ENCODE measurements at regions not wholly inside any gene's neighbourhood (a gene's known extent, or its start where the extent isn't known, plus 50 kb on each side); places are given as distances from the start of the nearest gene placed in this dataset.
"Not testable (repeated sequence)": the region's sequence is repeated elsewhere in the genome, so short reads cannot be mapped to it uniquely, and the experiment has no call there.

DNA sequence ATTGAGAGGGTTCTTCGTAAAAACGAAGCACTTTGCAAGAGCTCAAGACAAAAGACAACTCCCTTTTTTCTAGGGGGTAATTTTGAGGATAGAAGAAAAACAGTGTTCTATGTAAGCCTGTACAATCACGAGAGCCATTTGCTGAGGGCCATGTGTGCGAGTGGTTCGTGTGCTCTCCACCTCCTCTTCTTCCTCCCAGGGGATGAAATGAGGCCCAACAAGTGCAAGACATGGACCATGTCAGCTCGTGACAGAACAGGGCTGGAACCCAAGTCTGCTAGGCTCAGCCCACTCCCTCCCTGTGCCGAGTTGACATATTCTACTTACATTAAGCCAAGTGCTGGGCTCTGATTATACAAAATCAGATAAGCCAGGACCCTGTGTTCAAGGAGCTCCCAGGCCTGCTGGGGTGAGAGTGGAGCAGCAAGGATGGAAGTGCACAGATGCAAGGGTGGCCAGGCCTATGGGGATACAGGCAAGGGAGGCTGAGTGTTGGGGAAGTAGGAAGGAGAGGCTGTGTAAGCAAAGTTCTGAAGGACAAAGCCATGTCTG, 97.9 kb upstream of the MSX2 start:
- Histone ChIP-seq H3K4me3 (no peak overlapping the region), H4K20me1 (no peaks in the 10 kb centered on the region), H3K27me3 (no peaks in the 10 kb centered on the region), H3K4me1 (peaks cover 0 to 8% (median 0%) of the 10 kb centered on the region in 10 experiments; a peak in 2 of 20 replicates), H3K9me3 (replicated peaks in 1 of 11) (no peaks in the 10 kb centered on the region), H3K36me3 (no peaks in the 10 kb centered on the region), H3K27ac (no peak overlapping the region), H3K9ac (no peak overlapping the region), H3K4me2 (peak overlapping the region in 1 of 11 experiments; percentile 15; a peak in 1 of 22 replicates)
- no peak for TF ChIP-seq Cebpa-rat (IDR thresholded peaks at IDR 0.05)

GRCh38 chr5:174636094-174636493, 88.3 kb upstream of the MSX2 start:
- no peaks in the 10 kb centered on the region for H3K36me3 ChIP-seq

DNA sequence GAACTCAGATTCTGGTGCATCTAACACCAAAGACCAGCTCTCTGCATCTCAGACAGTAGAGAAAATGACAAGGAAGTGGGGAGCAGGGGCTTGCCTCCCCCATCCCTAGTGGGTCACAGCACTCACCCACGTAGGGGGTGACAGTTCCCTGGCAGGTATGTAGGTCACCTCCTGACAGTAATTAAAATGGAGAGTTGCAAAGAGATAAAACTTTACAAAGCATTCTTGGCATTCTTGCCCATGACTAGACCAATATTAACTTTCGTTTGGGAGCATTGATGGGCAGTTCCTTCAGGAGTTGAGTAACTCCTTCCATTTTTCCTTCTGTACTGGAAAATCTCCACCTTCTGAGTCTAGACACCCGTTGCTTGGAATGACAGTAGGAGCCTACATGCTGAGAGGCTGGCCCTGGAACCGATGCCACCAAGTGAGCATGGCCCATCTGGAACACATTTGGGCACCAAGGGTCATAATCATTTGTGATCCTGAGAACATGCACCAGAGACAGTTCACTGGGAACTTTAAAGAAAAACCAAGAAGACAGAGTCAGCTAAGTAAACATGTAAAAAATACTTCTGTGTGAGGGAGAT, 81.5 kb upstream of the MSX2 start:
- Histone ChIP-seq H3K4me2 (no peak overlapping the region), H3K9ac (no peak overlapping the region), H4K20me1 (no peaks in the 10 kb centered on the region), H3K4me1 (no peaks in the 10 kb centered on the region), H3K4me3 (no peak overlapping the region), H3K36me3 (no peaks in the 10 kb centered on the region), H3K27me3 (no peaks in the 10 kb centered on the region), H3K27ac (no peak overlapping the region), H3K9me3 (replicated peaks in 1 of 11) (peaks cover 0 to 21% (median 8%) of the 10 kb centered on the region in 11 experiments; a peak in 11 of 22 replicates)
- no peak for TF ChIP-seq Cebpa-rat (IDR thresholded peaks at IDR 0.05)

More at GRCh38 chr5:174636094-174636493, 88.3 kb upstream of the MSX2 start:
- Histone ChIP-seq H3K4me2 (no peak overlapping the region), H3K9ac (no peak overlapping the region), H3K27me3 (no peaks in the 10 kb centered on the region), H3K4me1 (no peaks in the 10 kb centered on the region), H3K9me3 (replicated peaks in 1 of 11) (no peaks in the 10 kb centered on the region), H3K4me3 (no peak overlapping the region), H3K27ac (no peak overlapping the region), H4K20me1 (no peaks in the 10 kb centered on the region)
- TF ChIP-seq Cebpa-rat (IDR thresholded peaks at IDR 0.05): no peak

DNA sequence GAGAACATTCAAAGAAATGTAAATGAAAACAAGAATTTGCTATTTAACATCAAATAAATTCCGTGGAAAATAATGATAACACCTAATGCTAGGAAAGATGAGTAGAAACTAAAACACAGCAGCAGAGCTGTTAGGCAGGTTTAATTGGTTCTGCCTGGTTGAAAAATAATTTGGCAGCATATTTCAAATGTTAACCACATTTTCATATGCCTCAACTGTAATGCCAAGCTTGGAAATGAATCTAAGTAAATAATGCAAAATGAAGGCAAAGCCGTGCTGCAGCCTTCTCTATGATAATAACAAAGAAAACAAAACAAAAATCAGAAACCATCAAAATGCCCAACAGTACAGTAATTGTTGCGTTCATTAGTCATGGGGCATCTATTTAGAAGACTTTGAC, 79.9 kb upstream of the MSX2 start:
- Histone ChIP-seq H3K36me3 (no peaks in the 10 kb centered on the region), H3K4me1 (no peaks in the 10 kb centered on the region), H3K27me3 (no peaks in the 10 kb centered on the region), H4K20me1 (no peaks in the 10 kb centered on the region), H3K9ac (no peak overlapping the region), H3K27ac (no peak overlapping the region), H3K4me2 (no peak overlapping the region), H3K4me3 (no peak overlapping the region), H3K9me3 (replicated peaks in 1 of 11) (peaks cover 0 to 33% (median 17%) of the 10 kb centered on the region in 11 experiments; a peak in 17 of 22 replicates)
- TF ChIP-seq Cebpa-rat (IDR thresholded peaks at IDR 0.05): no peak

DNA sequence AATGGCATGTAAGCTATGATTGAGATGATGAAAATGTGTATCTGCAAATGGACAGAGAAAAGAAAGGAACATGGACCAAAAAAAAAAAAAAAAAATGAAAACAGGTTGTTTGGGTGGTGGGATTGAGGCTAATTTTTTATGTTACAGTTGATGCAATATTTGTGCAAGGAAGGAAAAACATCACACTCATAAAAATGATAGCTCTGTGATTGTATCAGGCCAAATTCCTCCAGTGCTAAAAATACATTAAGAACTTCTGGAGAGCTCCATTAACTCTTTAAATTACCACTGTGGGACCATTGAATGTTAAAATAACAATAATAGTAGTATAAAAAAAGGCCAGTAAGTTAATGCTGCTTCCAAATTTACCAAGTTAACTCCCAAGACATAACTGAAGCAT, 79.5 kb upstream of the MSX2 start:
- Histone ChIP-seq H3K4me3 (no peak overlapping the region), H3K4me1 (no peaks in the 10 kb centered on the region), H3K9me3 (replicated peaks in 1 of 11) (peaks cover 0 to 33% (median 17%) of the 10 kb centered on the region in 11 experiments; a peak in 17 of 22 replicates), H3K9ac (no peak overlapping the region), H3K27ac (no peak overlapping the region), H3K4me2 (no peak overlapping the region), H3K27me3 (no peaks in the 10 kb centered on the region), H3K36me3 (no peaks in the 10 kb centered on the region), H4K20me1 (no peaks in the 10 kb centered on the region)
- no peak for TF ChIP-seq Cebpa-rat (IDR thresholded peaks at IDR 0.05)

- Histone ChIP-seq H3K9ac (no peak overlapping the region), H3K9me3 (replicated peaks in 1 of 11) (peaks cover 0 to 33% (median 17%) of the 10 kb centered on the region in 11 experiments; a peak in 17 of 22 replicates), H3K27me3 (no peaks in the 10 kb centered on the region), H3K27ac (no peak overlapping the region), H4K20me1 (no peaks in the 10 kb centered on the region), H3K4me2 (no peak overlapping the region), H3K4me1 (no peaks in the 10 kb centered on the region), H3K36me3 (no peaks in the 10 kb centered on the region), H3K4me3 (no peak overlapping the region)
- no peak for TF ChIP-seq Cebpa-rat (IDR thresholded peaks at IDR 0.05)
Measured at GRCh38 chr5:174645677-174646076, 78.7 kb upstream of the MSX2 start.

DNA sequence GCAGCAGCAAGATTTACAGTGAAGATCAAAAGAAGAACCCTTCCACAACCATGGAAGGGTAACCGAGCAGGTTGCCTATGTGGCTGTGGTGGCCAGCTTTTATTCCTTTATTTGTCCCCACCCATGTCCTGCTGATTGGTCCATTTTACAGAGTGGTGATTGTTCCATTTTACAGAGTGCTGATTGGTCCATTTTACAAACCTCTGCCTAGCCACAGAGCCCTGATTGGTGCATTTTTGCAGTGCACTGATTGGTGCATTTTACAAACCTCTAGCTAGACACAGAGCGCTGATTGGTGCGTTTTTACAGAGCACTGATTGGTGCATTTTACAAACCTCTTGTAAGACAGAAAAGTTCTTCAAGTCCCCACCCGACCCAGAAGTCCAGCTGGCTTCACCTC, 75.8 kb upstream of the MSX2 start:
- peaks cover 0 to 33% (median 17%) of the 10 kb centered on the region in 11 experiments; a peak in 17 of 22 replicates for H3K9me3 ChIP-seq (replicated peaks in 1 of 11)
- H3K4me3 ChIP-seq, H3K4me2 ChIP-seq, H3K4me1 ChIP-seq, H3K36me3 ChIP-seq, H3K27ac ChIP-seq, H3K27me3 ChIP-seq, H4K20me1 ChIP-seq, H3K9ac ChIP-seq: not testable (repeated sequence)

- no peak overlapping the region for H3K9ac ChIP-seq
- H3K27ac ChIP-seq: no peak overlapping the region
- no peak overlapping the region for H3K4me2 ChIP-seq
- TF ChIP-seq Cebpa-rat (IDR thresholded peaks at IDR 0.05): no peak
- H3K36me3 ChIP-seq: no peaks in the 10 kb centered on the region
- no peaks in the 10 kb centered on the region for H3K27me3 ChIP-seq
- no peak overlapping the region for H3K4me3 ChIP-seq
- H3K4me1 ChIP-seq: no peaks in the 10 kb centered on the region
- peaks cover 0 to 33% (median 17%) of the 10 kb centered on the region in 11 experiments; a peak in 17 of 22 replicates for H3K9me3 ChIP-seq (replicated peaks in 1 of 11)
- H4K20me1 ChIP-seq: no peaks in the 10 kb centered on the region
Measured at GRCh38 chr5:174649391-174649790, 75.0 kb upstream of the MSX2 start.

DNA sequence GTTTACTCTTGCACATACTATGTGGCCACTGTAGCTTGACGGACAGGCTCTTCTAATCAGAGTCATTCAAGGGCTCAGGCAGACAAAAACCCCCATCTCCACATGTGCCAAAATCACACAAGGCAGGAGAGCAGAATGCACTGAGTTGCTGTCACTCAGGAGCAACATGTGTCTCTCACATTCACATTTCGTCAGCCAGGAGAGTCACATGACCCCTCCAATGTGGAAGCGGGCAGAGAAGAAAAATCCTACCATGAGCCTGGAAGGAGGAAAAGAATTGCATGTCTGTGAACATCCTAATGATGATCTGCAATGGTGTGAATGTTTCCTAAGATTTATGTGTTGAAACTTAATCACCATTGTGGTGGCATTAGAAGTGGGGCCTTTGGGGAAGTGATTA, 69.9 kb upstream of the MSX2 start:
- no peak overlapping the region for H3K4me3 ChIP-seq
- no peaks in the 10 kb centered on the region for H3K36me3 ChIP-seq
- H3K9ac ChIP-seq: no peak overlapping the region
- no peaks in the 10 kb centered on the region for H3K9me3 ChIP-seq (replicated peaks in 1 of 11)
- no peaks in the 10 kb centered on the region for H4K20me1 ChIP-seq
- H3K27ac ChIP-seq: no peak overlapping the region
- no peaks in the 10 kb centered on the region for H3K27me3 ChIP-seq
- no peak overlapping the region for H3K4me2 ChIP-seq
- no peak for TF ChIP-seq Cebpa-rat (IDR thresholded peaks at IDR 0.05)
- no peaks in the 10 kb centered on the region for H3K4me1 ChIP-seq

DNA sequence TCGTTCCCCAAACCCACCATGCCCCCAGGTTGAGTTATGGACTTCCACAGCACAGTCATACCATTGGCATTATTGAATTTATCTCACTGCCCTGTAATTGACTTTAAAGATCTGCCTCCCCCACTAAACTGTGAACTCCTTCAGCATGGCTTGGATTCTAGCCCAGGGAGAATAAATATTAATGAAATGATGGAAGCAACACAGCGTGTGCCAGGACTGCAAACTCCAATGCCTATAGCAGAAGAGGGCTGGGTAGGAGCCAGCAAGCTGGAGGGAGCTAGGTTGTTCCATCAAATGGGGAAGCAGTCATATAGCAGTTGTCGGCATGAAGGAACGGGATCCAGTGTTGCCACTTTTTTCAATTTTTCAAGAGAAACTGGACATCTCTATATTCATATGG, 69.0 kb upstream of the MSX2 start:
- H3K27ac ChIP-seq: no peak overlapping the region
- no peaks in the 10 kb centered on the region for H3K4me1 ChIP-seq
- no peaks in the 10 kb centered on the region for H3K9me3 ChIP-seq (replicated peaks in 1 of 11)
- H3K36me3 ChIP-seq: no peaks in the 10 kb centered on the region
- no peak overlapping the region for H3K4me2 ChIP-seq
- no peak overlapping the region for H3K4me3 ChIP-seq
- no peaks in the 10 kb centered on the region for H4K20me1 ChIP-seq
- H3K27me3 ChIP-seq: no peaks in the 10 kb centered on the region
- H3K9ac ChIP-seq: no peak overlapping the region
- no peak for TF ChIP-seq Cebpa-rat (IDR thresholded peaks at IDR 0.05)
